ENCODE measurements at regions not wholly inside any gene's neighbourhood (a gene's known extent, or its start where the extent isn't known, plus 50 kb on each side); places are given as distances from the start of the nearest gene placed in this dataset.
"Not testable (repeated sequence)": the region's sequence is repeated elsewhere in the genome, so short reads cannot be mapped to it uniquely, and the experiment has no call there.

DNA sequence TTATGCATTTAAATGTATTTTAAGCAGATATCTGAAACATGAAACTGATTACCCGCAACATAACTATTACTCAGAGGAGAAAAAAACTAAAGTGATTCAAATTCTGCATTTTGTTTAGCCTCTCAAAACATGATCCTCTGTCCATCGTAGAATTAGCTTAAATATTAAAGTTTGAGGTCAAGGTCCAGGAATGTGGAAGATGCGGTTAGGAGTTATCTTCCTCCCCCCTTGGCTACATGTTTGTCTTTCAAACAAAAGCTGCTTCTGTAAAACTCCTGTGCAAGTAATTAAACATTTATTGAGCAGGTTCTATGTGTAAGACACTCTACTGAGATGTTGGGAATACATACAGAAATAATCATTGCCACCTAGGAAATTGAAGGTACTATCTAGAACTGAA lies 175.0 kb upstream of the ISL1 start:
- no peak for DNase-seq
- in situ Hi-C loops (cut with HindIII; ENCODE audit: low pct_ligation_motif_present, low pct_unique_long_range_greater_than_20kb, low sequenced_read_pairs) = no loop called here

DNA sequence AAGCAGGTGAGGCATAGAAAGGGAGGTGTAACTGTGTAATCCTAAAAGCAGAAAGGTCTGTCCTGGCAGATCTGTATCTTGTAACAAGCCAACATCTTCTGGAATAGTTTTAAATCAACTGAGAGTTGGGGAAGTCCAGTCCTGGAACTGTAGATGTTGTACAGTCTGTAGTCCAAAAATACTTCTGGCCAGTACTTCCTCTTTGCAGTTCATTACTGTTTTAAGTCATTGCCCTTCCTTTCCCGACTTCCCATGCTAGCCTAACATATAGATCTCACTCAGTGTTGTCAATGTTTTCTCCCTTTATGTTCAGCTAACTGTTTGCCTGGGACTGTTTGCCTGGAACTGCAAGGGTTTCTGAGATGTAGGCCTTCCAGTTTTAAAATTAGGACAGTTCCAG lies 168.5 kb upstream of the ISL1 start:
- in situ Hi-C loops (cut with HindIII; ENCODE audit: low pct_ligation_motif_present, low pct_unique_long_range_greater_than_20kb, low sequenced_read_pairs) = no loop called here
- DNase-seq = no peak

DNA sequence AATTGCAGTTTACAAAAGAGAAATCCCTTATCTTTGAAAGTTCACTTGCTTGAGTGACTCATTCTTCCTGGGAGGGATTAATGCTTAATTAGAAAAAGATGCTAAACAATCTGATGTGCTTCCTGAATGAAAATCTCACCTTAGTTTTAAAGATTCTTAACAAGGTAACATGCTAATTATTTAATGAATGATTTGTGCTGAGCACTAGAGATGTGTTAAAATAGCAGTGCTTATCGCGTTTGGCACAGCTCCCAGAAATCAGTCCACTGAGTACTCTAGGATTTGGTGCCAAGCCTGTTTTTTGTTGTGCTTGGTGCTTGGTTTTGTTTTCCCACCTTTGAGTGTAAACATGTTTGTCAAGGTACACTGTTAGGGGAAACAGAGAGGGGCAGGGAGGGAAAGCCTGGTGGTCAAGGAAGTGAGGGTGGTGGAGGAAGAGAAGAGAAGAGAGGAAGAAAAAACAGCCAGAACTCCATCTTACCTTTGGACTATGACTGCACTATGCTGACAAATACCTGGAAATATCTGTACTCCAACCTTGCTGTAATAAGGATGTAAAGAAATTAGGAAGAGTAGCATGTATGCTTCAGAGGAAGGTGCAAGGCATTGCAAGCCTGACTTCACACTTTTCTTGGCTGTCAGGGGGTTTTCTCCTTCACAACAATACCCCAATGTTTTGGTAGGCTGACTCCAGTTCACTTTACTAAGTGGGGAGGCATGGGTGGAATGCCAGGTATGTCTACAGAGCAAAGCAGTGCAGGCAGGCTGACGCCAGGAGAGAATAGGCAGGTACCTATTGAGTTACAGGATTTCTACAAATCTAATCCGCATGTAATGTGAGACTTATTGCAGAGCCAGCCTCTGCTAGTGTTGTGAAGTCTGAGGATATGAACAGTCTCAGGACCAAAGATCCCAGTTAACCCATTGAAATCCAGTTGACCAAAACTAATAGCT lies 157.2 kb upstream of the ISL1 start:
- in situ Hi-C loops (cut with HindIII; ENCODE audit: low pct_ligation_motif_present, low pct_unique_long_range_greater_than_20kb, low sequenced_read_pairs) = no loop called here

DNA sequence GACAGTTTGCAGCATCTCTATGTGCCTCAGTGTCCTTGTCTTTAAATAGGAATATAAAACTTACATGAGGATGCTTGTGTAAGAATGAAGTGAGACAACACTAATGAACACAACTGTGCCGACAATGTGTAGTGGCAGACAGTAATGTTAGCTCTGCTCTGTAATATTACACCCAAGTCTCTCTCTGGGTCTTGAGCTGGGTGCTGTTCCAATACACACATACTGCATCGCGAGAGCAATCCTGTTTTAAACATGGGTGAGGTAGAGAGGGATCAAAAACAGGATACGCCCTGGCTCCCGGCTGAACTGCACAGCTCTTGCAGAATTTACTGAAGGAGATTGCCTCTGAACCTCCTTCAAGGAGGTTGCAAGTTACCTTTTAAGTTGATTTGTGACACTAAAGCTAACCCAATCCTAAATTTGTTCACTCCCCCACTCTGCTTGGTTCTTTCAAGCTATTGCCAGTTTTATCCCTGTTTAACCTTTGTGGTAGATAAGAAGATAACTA lies 155.2 kb upstream of the ISL1 start:
- no peak for DNase-seq
- in situ Hi-C loops (cut with HindIII; ENCODE audit: low pct_ligation_motif_present, low pct_unique_long_range_greater_than_20kb, low sequenced_read_pairs) = no loop called here

More for the DNA sequence above, 157.2 kb upstream of the ISL1 start:
- no peak for DNase-seq

DNA sequence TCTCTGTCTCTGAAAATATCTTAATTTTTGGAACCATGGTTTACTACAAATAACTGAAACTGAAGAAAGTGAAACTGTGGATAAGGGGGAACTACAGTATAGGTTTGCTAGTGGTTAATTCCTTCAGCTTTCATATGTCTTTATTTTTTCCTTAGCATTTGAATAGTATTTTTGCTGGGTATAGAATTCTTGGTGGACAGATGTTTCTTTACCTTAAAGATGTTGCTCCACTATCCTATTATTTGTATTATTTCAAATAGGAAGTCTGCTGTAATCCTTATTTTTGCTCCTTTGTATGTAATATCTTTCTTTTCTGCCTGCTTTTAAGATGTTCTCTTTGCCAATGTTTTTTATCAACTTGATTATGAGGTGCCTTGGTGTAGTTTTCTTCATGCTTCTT lies 152.9 kb upstream of the ISL1 start:
- in situ Hi-C loops (cut with HindIII; ENCODE audit: low pct_ligation_motif_present, low pct_unique_long_range_greater_than_20kb, low sequenced_read_pairs) = no loop called here
- no peak for DNase-seq

DNA sequence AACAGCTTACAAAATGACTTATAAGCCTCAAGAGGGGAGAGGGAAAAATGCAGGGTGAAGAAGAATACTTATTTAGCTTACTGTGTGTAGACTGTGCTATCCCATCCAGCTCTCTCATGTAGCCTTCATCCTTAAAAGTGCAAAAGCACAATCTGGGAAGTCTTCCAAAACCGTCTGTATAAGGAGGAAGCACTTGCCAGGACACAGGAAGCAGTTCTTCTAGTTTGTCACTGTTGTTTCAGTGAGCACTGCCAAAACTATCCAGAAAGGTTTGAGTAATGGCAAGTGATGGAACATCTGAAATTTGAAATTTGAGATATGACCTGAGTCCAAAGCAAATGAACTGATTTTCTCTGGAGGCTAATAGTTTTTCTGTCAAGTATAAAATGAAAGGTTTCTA lies 140.8 kb upstream of the ISL1 start:
- in situ Hi-C loops (cut with HindIII; ENCODE audit: low pct_ligation_motif_present, low pct_unique_long_range_greater_than_20kb, low sequenced_read_pairs) = no loop called here
- DNase-seq = no peak

DNA sequence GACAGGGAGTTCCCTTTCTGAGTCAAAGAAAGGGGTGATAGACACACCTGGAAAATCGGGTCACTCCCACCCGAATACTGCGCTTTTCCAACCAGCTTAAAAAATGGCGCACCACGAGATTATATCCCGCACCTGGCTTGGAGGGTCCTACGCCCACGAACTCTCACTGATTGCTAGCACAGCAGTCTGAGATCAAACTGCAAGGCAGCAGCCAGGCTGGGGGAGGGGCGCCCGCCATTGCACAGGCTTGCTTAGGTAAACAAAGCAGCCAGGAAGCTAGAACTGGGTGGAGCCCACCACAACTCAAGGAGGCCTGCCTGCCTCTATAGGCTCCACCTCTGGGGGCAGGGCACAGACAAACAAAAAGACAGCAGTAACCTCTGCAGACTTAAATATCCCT lies 132.3 kb upstream of the ISL1 start:
- DNase-seq; in situ Hi-C loops (cut with HindIII; ENCODE audit: low pct_ligation_motif_present, low pct_unique_long_range_greater_than_20kb, low sequenced_read_pairs): not testable (repeated sequence)

DNA sequence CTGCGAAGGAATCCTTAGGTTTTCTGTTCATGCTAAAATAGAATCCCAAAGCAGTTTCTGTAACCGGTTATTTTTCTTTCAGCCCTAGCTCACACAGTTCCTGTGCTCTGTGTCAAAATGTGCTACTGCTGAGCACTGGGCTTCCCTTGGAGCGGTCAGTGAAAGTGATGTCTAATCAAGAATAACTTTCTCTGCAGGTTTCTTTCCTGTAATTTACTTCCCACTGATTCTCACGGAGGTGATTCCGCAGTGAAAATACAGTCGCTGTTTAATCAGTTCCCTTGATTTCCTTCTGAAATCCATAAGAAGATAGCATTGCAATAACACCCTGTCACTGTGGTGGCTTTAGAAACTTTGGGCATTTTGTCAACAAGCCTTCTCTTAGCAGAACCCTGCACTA lies 112.0 kb upstream of the ISL1 start:
- no peak for DNase-seq
- in situ Hi-C loops (cut with HindIII; ENCODE audit: low pct_ligation_motif_present, low pct_unique_long_range_greater_than_20kb, low sequenced_read_pairs) = no loop called here

DNA sequence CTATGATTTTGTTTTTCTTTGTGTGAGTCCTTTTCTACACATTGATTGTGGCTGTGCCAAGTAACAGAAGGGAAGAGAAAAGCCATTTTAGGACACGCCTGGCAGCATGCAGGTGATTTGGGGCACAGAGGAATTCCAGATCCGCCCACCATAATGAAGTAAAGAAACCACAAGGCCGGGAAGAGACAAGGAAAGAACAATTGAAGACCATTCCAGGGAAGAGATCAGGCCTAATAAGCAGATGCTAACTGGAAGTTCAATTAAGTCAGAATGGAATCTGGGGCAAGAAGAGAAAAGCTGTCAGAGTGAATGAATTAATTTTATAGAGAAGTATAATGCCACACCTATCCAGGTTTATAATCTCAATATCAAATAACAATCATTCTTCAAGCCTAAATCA lies 110.2 kb upstream of the ISL1 start:
- DNase-seq = no peak
- in situ Hi-C loops (cut with HindIII; ENCODE audit: low pct_ligation_motif_present, low pct_unique_long_range_greater_than_20kb, low sequenced_read_pairs) = no loop called here

DNA sequence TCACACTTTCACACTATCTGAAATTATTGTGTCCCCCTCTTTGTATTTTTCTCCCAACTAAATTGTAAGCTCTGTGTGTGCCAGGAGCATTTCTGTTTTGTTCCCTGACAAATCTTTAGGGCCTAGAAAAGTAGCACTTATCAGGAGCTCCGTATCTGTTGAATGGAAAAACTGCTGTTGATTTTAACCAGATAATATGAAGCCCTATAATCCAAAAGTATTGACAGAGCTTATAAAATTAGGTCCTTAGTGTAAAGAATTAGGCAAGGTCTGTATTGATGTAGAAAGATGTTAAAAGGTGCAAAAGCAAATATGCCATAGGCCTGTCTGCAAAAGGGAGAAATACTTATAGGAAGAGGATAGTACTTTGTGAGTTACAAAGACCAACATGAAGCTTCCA lies 109.4 kb upstream of the ISL1 start:
- in situ Hi-C loops (cut with HindIII; ENCODE audit: low pct_ligation_motif_present, low pct_unique_long_range_greater_than_20kb, low sequenced_read_pairs) = no loop called here
- DNase-seq = no peak

DNA sequence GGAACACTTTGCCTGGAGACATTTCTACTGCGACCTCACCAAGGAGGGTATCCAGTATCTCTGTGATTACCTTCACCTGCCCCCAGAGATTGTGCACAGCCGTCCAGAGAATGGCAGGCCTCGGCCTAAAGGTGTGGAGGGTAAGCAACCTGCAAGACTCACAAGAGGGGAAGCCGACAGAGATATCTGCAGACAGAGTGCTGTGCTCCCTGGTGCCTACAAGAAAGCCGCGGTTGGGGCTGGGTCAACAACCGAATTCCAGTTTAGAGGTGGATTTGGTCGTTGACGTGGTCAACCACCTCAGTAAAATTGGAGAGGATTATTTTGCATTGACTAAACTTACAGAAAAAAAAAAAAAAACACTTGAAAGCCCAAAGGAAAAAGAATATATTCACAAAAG lies 107.8 kb upstream of the ISL1 start:
- in situ Hi-C loops (cut with HindIII; ENCODE audit: low pct_ligation_motif_present, low pct_unique_long_range_greater_than_20kb, low sequenced_read_pairs) = no loop called here

DNA sequence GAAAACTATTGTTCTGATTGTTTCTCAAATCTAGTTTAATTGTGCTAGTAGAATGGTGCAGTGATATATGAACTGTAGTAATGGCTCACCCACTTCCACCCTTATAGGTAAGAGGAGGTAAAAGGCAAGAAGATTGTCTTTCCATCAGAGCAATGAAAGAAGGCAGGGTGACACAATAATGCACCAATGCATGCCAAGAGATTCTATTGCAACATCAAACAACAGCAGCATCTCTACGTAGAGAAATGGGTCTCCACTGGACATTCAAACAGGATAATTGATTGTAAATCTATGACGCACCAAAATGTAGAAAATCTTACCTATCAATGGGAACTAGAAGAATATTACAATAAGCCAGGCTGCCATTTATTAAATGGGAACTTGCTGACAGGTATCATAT lies 107.0 kb upstream of the ISL1 start:
- DNase-seq = no peak
- in situ Hi-C loops (cut with HindIII; ENCODE audit: low pct_ligation_motif_present, low pct_unique_long_range_greater_than_20kb, low sequenced_read_pairs) = no loop called here

More for the DNA sequence above, 107.8 kb upstream of the ISL1 start:
- no peak for DNase-seq

DNA sequence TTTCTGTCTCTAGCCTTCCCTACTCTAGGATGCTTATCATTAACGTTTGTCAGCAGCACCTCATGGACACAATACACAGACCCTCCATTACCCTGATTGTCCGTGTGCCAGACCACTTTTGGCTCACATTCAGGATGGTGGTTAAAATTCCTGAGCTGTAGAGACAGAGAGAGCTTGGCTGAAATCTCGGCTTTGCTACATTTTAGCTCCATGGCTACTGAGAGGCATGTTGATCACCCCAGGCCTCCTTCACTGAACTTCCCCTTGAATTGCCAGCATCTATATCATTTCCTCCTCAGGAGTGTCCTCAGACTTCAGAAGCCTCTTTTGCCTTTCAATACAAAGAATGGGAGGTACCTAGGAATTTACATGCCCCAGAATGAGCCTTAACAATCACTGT lies 104.7 kb upstream of the ISL1 start:
- no peak for DNase-seq
- in situ Hi-C loops (cut with HindIII; ENCODE audit: low pct_ligation_motif_present, low pct_unique_long_range_greater_than_20kb, low sequenced_read_pairs) = no loop called here

DNA sequence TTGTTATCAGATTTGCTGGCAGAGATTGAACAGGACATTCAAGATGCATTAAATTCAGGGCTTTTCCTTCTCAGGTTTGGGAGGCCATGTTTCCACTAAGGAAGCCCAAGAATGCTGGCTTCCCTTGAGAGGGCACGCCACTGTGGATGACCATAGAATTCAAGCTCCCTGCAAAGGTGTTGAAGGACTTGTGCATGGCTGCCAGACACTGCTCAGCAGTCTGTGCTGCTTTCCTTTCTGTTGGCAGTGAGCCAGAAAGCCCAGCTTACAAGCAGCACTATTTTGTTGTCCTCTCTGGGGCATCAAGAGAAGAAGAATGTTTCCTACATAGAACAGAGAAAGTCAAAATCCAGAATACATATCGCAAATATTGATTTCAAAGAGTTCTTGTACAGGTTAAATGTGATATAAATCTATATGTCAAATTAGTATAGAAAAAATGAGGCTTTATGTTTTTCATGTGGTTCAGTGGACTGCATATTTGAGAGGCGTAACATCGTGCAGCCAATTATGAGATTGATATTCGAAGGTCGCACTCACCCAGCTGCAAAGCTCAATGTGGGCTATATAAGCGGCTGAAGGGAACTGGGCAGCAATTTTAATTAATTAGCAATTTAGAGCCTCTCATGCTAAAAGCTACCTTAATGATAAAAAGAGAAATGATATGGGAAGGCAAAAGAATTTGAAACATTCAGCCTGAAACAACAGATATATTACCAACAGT lies 103.1 kb upstream of the ISL1 start:
- no peak for DNase-seq
- in situ Hi-C loops (cut with HindIII; ENCODE audit: low pct_ligation_motif_present, low pct_unique_long_range_greater_than_20kb, low sequenced_read_pairs) = no loop called here

DNA sequence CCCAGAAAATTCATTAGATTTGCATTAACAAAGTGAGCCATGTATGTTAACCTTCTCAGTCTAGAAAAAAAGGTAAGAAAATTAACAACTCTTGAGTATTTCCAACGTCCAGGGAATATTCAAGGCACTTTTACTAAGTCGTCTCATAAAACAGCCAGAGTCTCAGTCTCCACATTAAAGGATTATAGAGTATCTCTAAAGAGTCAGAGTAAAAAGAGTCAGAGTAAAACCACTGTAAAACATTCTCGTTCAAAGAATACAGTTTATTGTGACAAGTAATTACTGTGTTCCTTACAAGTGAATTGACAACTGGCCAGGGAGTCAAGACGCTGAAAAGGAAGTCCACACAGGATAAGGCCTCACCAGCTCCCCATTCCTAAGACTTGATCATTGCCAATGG lies 97.2 kb upstream of the ISL1 start:
- in situ Hi-C loops (cut with HindIII; ENCODE audit: low pct_ligation_motif_present, low pct_unique_long_range_greater_than_20kb, low sequenced_read_pairs) = no loop called here
- DNase-seq = no peak

DNA sequence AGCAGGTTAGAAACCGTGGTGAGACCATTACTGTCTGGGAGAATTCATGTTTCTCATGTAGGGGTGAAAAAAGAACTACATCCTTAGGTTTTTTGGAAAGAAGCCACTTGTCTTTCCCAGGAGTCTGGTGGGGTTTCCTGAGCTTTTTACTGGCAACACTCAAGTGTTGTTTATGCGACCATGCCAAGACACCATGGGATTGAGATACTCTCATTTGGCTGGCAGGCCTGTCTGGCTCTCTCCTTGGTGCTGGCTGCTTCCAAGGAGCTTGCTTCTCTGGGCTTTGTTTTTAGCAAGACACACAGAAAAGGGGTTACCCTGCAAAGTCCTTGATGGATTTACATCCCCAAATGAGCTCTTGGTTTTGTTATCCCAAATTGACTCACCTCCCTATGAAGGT lies 80.9 kb upstream of the ISL1 start:
- in situ Hi-C loops (cut with HindIII; ENCODE audit: low pct_ligation_motif_present, low pct_unique_long_range_greater_than_20kb, low sequenced_read_pairs) = no loop called here
- no peak for DNase-seq

DNA sequence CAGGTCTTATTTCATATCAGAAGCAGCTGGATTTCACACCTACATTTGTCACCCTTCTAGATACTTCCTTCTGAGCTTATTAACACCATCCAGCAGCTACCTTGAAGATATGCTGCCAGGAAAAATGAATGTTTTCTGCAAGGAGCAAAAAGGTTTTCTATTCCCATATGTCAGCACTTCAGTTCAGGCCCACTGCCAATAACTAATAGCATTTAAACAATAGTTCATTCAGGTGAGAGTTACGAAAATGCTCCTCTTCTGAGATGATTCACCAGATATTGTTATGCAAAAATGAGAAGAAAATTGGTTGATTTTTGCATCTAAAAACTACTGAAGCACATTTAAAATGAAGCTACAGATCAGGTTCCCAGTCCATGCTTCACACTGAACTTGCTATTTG lies 56.4 kb upstream of the ISL1 start:
- in situ Hi-C loops (cut with HindIII; ENCODE audit: low pct_ligation_motif_present, low pct_unique_long_range_greater_than_20kb, low sequenced_read_pairs) = no loop called here
- no peak for DNase-seq

All from ACHN (cell line).